HG03025 (cell line): ENCODE measurements at regions not wholly inside any gene's neighbourhood (a gene's known extent, or its start where the extent isn't known, plus 50 kb on each side); places are given as distances from the start of the nearest gene placed in this dataset.
A peak's percentile ranks its signal among the peaks of the same experiment; 100 is the strongest.
"Not testable (repeated sequence)": the region's sequence is repeated elsewhere in the genome, so short reads cannot be mapped to it uniquely, and the experiment has no call there.

Experiments
- ATAC-seq: cut with Tn5 transposase; IDR thresholded peaks from one replicate; pipeline ENCODE4 v1.9.1; 2021; ENCODE audit warnings: mild to moderate bottlenecking, moderate library complexity; ENCODE audit not compliant: unreplicated experiment, low FRiP score

GRCh38 chr10:22158426-22158825, 59.4 kb downstream of the EBLN1 start:
- ATAC-seq: no peak

- ATAC-seq: no peak
Observed at GRCh38 chr10:22156750-22157149, 61.1 kb downstream of the EBLN1 start.

GRCh38 chr10:22152403-22152802, 65.4 kb downstream of the EBLN1 start:
- no peak for ATAC-seq

- no peak for ATAC-seq
Observed at GRCh38 chr10:22150842-22151241, 67.0 kb downstream of the EBLN1 start.

GRCh38 chr10:22148961-22149360, 68.9 kb downstream of the EBLN1 start:
- no peak for ATAC-seq

- ATAC-seq: not testable (repeated sequence)
Observed at GRCh38 chr10:22145873-22146272, 71.9 kb downstream of the EBLN1 start.

- ATAC-seq: no peak
Observed at GRCh38 chr10:22137542-22137941, 80.3 kb downstream of the EBLN1 start.

GRCh38 chr10:22135591-22135990, 82.2 kb downstream of the EBLN1 start:
- no peak for ATAC-seq

- ATAC-seq: peak; percentile 85
Observed at GRCh38 chr10:22133749-22134624, 83.8 kb downstream of the EBLN1 start.

- ATAC-seq: not testable (repeated sequence)
Observed at GRCh38 chr10:22130824-22131223, 87.0 kb downstream of the EBLN1 start.

GRCh38 chr10:22129612-22130011, 88.2 kb downstream of the EBLN1 start:
- ATAC-seq: not testable (repeated sequence)

GRCh38 chr10:22121181-22121580, 96.6 kb downstream of the EBLN1 start:
- not testable (repeated sequence) for ATAC-seq

- ATAC-seq: not testable (repeated sequence)
Observed at GRCh38 chr10:22120072-22120471, 97.7 kb downstream of the EBLN1 start.

GRCh38 chr10:22119575-22119974, 98.2 kb downstream of the EBLN1 start:
- not testable (repeated sequence) for ATAC-seq

- no peak for ATAC-seq
Observed at GRCh38 chr10:22111705-22112104, 106.1 kb downstream of the EBLN1 start.

GRCh38 chr10:22111260-22111659, 106.6 kb downstream of the EBLN1 start:
- no peak for ATAC-seq

GRCh38 chr10:22110761-22111160, 107.1 kb downstream of the EBLN1 start:
- ATAC-seq: no peak

GRCh38 chr10:22105270-22105669, 101.7 kb upstream of the DNAJC1 start:
- ATAC-seq: no peak

GRCh38 chr10:22103701-22104470, 100.4 kb upstream of the DNAJC1 start:
- ATAC-seq: no peak

- ATAC-seq: no peak
Observed at GRCh38 chr10:22097696-22098095, 94.2 kb upstream of the DNAJC1 start.

GRCh38 chr10:22091260-22091659, 87.7 kb upstream of the DNAJC1 start:
- ATAC-seq: not testable (repeated sequence)

GRCh38 chr10:22087402-22087738, 83.8 kb upstream of the DNAJC1 start:
- ATAC-seq: no peak
